ENCODE measurements at regions not wholly inside any gene's neighbourhood (a gene's known extent, or its start where the extent isn't known, plus 50 kb on each side); places are given as distances from the start of the nearest gene placed in this dataset.

GRCh38 chr12:85422762-85423161, 142.7 kb downstream of the ALX1 start (continued):
- TF ChIP-seq CHD7 (IDR thresholded peaks at IDR 0.05; ENCODE audit: insufficient replicate concordance, low read length), result no peak
